ENCODE measurements at regions not wholly inside any gene's neighbourhood (a gene's known extent, or its start where the extent isn't known, plus 50 kb on each side); places are given as distances from the start of the nearest gene placed in this dataset.

- TF ChIP-seq, protein P1, sequence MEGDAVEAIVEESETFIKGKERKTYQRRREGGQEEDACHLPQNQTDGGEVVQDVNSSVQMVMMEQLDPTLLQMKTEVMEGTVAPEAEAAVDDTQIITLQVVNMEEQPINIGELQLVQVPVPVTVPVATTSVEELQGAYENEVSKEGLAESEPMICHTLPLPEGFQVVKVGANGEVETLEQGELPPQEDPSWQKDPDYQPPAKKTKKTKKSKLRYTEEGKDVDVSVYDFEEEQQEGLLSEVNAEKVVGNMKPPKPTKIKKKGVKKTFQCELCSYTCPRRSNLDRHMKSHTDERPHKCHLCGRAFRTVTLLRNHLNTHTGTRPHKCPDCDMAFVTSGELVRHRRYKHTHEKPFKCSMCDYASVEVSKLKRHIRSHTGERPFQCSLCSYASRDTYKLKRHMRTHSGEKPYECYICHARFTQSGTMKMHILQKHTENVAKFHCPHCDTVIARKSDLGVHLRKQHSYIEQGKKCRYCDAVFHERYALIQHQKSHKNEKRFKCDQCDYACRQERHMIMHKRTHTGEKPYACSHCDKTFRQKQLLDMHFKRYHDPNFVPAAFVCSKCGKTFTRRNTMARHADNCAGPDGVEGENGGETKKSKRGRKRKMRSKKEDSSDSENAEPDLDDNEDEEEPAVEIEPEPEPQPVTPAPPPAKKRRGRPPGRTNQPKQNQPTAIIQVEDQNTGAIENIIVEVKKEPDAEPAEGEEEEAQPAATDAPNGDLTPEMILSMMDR (IDR thresholded peaks at IDR 0.05; ENCODE audit: insufficient read depth, low read length): no peak
- TF ChIP-seq GABPA (IDR thresholded peaks at IDR 0.05; ENCODE audit: low read depth) (no peak), POLR2AphosphoS5 (IDR thresholded peaks at IDR 0.05; ENCODE audit: low read depth) (no peak), REST (IDR thresholded peaks at IDR 0.05; ENCODE audit: insufficient replicate concordance, low read depth) (no peak)
These were observed 247.1 kb downstream of the BCL11A start for GRCh38 chr2:60306267-60306861.

All from HL-60 (cell line).